Adrenal gland (tissue), 9 donors: ENCODE measurements at regions not wholly inside any gene's neighbourhood (a gene's known extent, or its start where the extent isn't known, plus 50 kb on each side); places are given as distances from the start of the nearest gene placed in this dataset.

ENCODE experiments used
- DNase-seq, 7 donors: peaks; one replicate each; pipeline ENCODE4 v3.0.0-alpha.2; 2019 to 2020
- H3K27ac ChIP-seq, 5 donors: fragments of 200-600 bp; sonication (generic) in 4 of 5; 1 replicate in 3 of 5; 2 replicates in 2 of 5; pipeline versions ENCODE4 v1.5.1 to v1.8.0; 2016 to 2020; ENCODE audit warnings: mild to moderate bottlenecking in 1 of 5
- H3K27me3 ChIP-seq: fragments of 200-600 bp; 2 replicates; pipeline ENCODE4 v1.8.0; 2021
- H3K36me3 ChIP-seq, 2 donors: fragments of 200-600 bp; replicated peaks in 1 of 2; 1 replicate in 1 of 2; 2 replicates in 1 of 2; pipeline versions ENCODE4 v1.5.1 to v1.8.0; 2018 to 2022
- H3K4me1 ChIP-seq, 2 donors: fragments of 200-600 bp; replicated peaks in 1 of 2; 1 replicate in 1 of 2; 2 replicates in 1 of 2; pipeline versions ENCODE4 v1.5.1 to v1.8.0; 2018 to 2021
- H3K4me3 ChIP-seq, 4 donors: fragments of 200-600 bp; sonication (generic) in 3 of 4; one replicate each; pipeline ENCODE4 v1.5.1; 2016 to 2018
- H3K9me3 ChIP-seq, 3 donors: fragments of 200-600 bp; sonication (generic) in 1 of 3; replicated peaks in 1 of 3; 1 replicate in 2 of 3; 2 replicates in 1 of 3; pipeline versions ENCODE4 v1.5.1 to v1.8.0; 2016 to 2021
- POLR2A ChIP-seq, 2 donors: fragments of 450-650 bp; IDR thresholded peaks; one replicate each; pipeline ENCODE4 v1.6.1; 2017; ENCODE audit warnings: antibody characterized with exemption in 2 of 2, mild to moderate bottlenecking in 2 of 2, moderate library complexity in 1 of 2
- WGBS, 4 donors: extraction: QIAGEN DNeasy Blood & Tissue Kit in 2 of 4; methylation state at CpG; one replicate each; pipeline versions ENCODE4 v1.1.5 to v1.1.7; 2013 to 2017; 5-methylcytosine and 5-hydroxymethylcytosine counted together
- intact Hi-C, 2 donors: fragments of 100-400 bp; cut with DNase I; formaldehyde crosslinking; loops; one replicate each; pipeline versions ENCODE4 v1.14.1 to v1.15.0; 2022 to 2023
- TF ChIP-seq, protein P1 (sequence below), 6 experiments: fragments of 450-650 bp in 4 of 6; fragments of 200-600 bp in 2 of 6; sonication (generic) in 1 of 6; IDR thresholded peaks; 1 replicate in 5 of 6; 2 replicates in 1 of 6; pipeline versions ENCODE4 v1.5.1 to v1.8.0; 2016 to 2021; ENCODE audit warnings: antibody characterized with exemption in 6 of 6, mild to moderate bottlenecking in 2 of 6, moderate library complexity in 1 of 6
- donor health status: healthy with polysubstance abuse.
- donor health status: Bipolar disorder and iron deficiency.
- donor health status: DM: yes; HTN: yes; CAD: no.
- donor health status: DM: no; HTN: no; CAD: no.
- donor health status: DM: no; HTN: no; CAD: no.

DNA sequence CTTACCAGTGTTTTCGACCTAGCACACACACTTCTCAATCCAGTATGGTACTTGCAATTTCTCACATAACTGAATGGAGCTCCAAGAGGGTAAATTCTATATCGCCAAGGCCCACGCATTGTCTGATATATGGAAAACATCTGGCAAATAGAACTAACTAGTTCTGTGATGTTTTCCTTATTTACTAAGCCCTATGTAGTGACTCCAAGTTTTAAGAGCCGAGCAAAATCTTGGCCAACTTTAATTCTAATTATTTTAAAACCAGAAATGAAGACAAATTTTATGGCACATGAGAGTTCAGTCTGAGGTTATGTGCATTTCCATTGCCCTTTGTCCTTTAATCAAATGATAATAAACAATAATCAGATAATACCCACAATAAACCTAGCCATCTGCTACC, 1119.7 kb upstream of the CNTNAP5 start:
- no peaks in the 10 kb centered on the region for H3K27me3 ChIP-seq
- DNase-seq = no peak
- no peaks in the 10 kb centered on the region for H3K36me3 ChIP-seq
- WGBS, 4 donors = 76 to 79% (median 78%) methylated on average over 4 of the region's 4 CpGs
- no peak overlapping the region for H3K27ac ChIP-seq
- no peaks in the 10 kb centered on the region for H3K9me3 ChIP-seq
- no peak overlapping the region for H3K4me3 ChIP-seq
- TF ChIP-seq, protein P1, sequence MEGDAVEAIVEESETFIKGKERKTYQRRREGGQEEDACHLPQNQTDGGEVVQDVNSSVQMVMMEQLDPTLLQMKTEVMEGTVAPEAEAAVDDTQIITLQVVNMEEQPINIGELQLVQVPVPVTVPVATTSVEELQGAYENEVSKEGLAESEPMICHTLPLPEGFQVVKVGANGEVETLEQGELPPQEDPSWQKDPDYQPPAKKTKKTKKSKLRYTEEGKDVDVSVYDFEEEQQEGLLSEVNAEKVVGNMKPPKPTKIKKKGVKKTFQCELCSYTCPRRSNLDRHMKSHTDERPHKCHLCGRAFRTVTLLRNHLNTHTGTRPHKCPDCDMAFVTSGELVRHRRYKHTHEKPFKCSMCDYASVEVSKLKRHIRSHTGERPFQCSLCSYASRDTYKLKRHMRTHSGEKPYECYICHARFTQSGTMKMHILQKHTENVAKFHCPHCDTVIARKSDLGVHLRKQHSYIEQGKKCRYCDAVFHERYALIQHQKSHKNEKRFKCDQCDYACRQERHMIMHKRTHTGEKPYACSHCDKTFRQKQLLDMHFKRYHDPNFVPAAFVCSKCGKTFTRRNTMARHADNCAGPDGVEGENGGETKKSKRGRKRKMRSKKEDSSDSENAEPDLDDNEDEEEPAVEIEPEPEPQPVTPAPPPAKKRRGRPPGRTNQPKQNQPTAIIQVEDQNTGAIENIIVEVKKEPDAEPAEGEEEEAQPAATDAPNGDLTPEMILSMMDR (IDR thresholded peaks at IDR 0.05) = no peak
- TF ChIP-seq POLR2A (IDR thresholded peaks at IDR 0.05) = no peak
- H3K4me1 ChIP-seq = no peaks in the 10 kb centered on the region
- intact Hi-C loops = no loop called here

DNA sequence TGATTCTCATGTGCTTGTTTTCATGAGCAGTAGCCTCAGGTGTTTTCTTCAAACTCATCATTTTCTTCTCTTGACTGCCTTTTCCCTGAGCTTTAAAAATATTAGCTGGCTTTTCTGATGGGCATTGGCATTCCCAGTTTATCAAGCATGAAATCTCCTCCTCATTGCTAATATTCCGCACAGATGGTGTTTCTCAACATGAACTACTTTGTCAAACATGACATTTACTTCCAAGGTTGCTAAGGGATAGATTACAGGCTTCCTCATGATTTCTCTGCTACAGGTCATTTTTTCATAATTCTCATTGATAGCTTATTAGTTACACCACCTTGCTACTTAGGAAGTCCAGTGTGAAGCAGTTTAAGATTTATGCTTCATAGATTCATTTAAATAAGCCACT, 1116.9 kb upstream of the CNTNAP5 start:
- H3K36me3 ChIP-seq = no peaks in the 10 kb centered on the region
- H3K4me3 ChIP-seq = no peak overlapping the region
- no peaks in the 10 kb centered on the region for H3K27me3 ChIP-seq
- H3K27ac ChIP-seq = no peak overlapping the region
- intact Hi-C loops = no loop called here
- 44 to 49% (median 46%) methylated on average over 1 of the region's 1 CpG for WGBS, 4 donors
- H3K4me1 ChIP-seq = no peaks in the 10 kb centered on the region
- DNase-seq = no peak
- no peak for TF ChIP-seq POLR2A (IDR thresholded peaks at IDR 0.05)
- TF ChIP-seq, protein P1 (IDR thresholded peaks at IDR 0.05) = no peak
- H3K9me3 ChIP-seq = no peaks in the 10 kb centered on the region

DNA sequence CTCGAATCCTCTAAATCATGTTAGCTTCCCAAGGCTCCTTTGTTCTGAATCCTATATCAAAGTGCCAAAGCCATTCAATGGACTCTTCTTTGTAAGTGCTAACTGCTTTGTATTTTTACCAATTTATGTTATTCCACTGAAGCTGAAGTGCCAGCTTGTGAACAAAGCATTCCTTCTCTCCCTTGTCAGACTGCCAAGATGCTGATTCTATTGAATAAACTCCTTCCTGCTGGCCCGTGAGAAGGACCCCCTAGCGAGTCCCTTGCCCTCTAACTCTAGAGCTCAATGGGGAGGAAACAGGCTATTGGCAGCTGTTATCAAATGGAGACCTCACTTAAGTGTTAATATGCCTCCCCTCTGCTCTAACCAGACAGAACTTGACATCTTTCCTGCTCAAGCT, 1097.9 kb upstream of the CNTNAP5 start:
- no peaks in the 10 kb centered on the region for H3K36me3 ChIP-seq
- H3K27ac ChIP-seq = no peak overlapping the region
- no peaks in the 10 kb centered on the region for H3K27me3 ChIP-seq
- H3K4me1 ChIP-seq = no peaks in the 10 kb centered on the region
- intact Hi-C loops = no loop called here
- no peak for TF ChIP-seq POLR2A (IDR thresholded peaks at IDR 0.05)
- TF ChIP-seq, protein P1 (IDR thresholded peaks at IDR 0.05) = no peak
- WGBS, 4 donors = 38 to 54% (median 45%) methylated on average over 3 of the region's 3 CpGs
- H3K9me3 ChIP-seq = no peaks in the 10 kb centered on the region
- no peak overlapping the region for H3K4me3 ChIP-seq
- DNase-seq = no peak

DNA sequence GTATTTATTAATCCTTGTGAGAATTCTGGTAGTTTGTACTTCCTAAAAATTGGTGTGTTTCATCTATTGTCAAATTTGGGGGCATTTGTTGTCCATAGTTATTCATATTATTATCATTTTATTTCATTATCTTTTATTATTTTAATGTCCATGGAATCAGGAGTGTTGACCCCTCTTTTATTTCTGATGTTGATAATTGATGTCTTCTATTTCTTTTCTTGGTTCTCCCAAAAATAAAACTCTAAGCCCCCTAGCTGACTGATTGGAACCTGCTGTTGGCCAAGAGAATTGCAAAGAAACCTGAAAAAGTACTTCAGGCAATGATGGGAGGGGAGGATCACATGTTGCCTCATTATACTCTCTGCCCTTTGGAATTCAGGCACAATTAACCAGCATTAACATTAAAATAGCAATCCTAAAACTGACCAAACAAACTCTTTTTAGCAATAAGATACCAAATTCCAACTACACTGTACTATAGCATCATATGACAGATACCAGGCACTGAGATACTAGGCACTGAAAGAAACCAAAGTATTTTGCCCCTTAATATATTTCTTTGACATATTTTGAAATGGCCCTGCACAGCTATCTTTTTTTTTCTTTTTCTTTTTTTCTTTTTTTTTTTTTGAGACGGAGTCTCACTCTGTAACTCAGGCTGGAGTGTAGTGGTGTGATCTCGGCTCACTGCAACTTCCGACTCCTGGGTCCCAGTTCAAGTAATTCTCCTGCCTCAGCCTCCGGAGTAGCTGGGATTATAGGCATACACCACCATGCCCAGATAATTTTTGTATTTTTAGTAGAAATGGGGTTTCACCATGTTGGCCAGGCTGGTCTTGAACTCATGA, 1097.2 kb upstream of the CNTNAP5 start:
- no peak for DNase-seq
- H3K36me3 ChIP-seq = no peaks in the 10 kb centered on the region
- 76 to 91% (median 83%) methylated on average over 4 of the region's 4 CpGs for WGBS, 4 donors
- no peaks in the 10 kb centered on the region for H3K27me3 ChIP-seq
- intact Hi-C loops = no loop called here
- H3K9me3 ChIP-seq = no peaks in the 10 kb centered on the region
- H3K27ac ChIP-seq = no peak overlapping the region
- H3K4me3 ChIP-seq = no peak overlapping the region
- TF ChIP-seq POLR2A (IDR thresholded peaks at IDR 0.05) = no peak
- TF ChIP-seq, protein P1 (IDR thresholded peaks at IDR 0.05) = no peak
- no peaks in the 10 kb centered on the region for H3K4me1 ChIP-seq
